GM13977 (cell line): ENCODE measurements at regions not wholly inside any gene's neighbourhood (a gene's known extent, or its start where the extent isn't known, plus 50 kb on each side); places are given as distances from the start of the nearest gene placed in this dataset.

Experiments used
- DNase-seq: peaks from one replicate; pipeline ENCODE4 v3.0.0; 2012; ENCODE audit warnings: low spot score
- CTCF ChIP-seq: IDR thresholded peaks from 2 replicates; pipeline ENCODE4 v1.5.1; 2012; ENCODE audit warnings: mild to moderate bottlenecking, control low read depth; ENCODE audit not compliant: insufficient read depth; ENCODE audit errors: extremely low read depth, missing control alignments
- in situ Hi-C: fragments of 300-500 bp; cut with MboI; formaldehyde crosslinking; loops from one replicate; pipeline ENCODE4 v1.12.0; 2022; ENCODE audit warnings: low sequenced_read_pairs, low pct_unique_long_range_greater_than_20kb, mixed read lengths, inconsistent platforms; ENCODE audit not compliant: unreplicated experiment

GRCh38 chr18:75945265-75945933, 517.9 kb upstream of the SMIM21 start:
- no peak for TF ChIP-seq CTCF
- DNase-seq: no peak
- in situ Hi-C loops: no loop called here

- DNase-seq: no peak
- in situ Hi-C loops: no loop called here
- TF ChIP-seq CTCF: no peak
Measured at GRCh38 chr18:75937306-75937705, 509.8 kb upstream of the SMIM21 start.

- no peak for TF ChIP-seq CTCF
- in situ Hi-C loops: no loop called here
Measured at GRCh38 chr18:75936862-75937261, 509.4 kb upstream of the SMIM21 start.

GRCh38 chr18:75931079-75931478, 503.6 kb upstream of the SMIM21 start:
- in situ Hi-C loops: no loop called here
- DNase-seq: no peak
- TF ChIP-seq CTCF: no peak

More at GRCh38 chr18:75936862-75937261, 509.4 kb upstream of the SMIM21 start:
- DNase-seq: no peak

GRCh38 chr18:75928706-75929105, 501.2 kb upstream of the SMIM21 start:
- in situ Hi-C loops: no loop called here
- no peak for DNase-seq
- TF ChIP-seq CTCF: no peak

GRCh38 chr18:75927791-75928190, 500.3 kb upstream of the SMIM21 start:
- no peak for TF ChIP-seq CTCF
- in situ Hi-C loops: no loop called here
- no peak for DNase-seq
